DOHH2 (cell line): ENCODE measurements at regions not wholly inside any gene's neighbourhood (a gene's known extent, or its start where the extent isn't known, plus 50 kb on each side); places are given as distances from the start of the nearest gene placed in this dataset.

Source experiments
- CTCF ChIP-seq: fragments of 200-600 bp; sonication (generic); IDR thresholded peaks from one replicate; pipeline ENCODE4 v1.5.1; 2014; ENCODE audit warnings: antibody characterized with exemption, mild to moderate bottlenecking, low read depth, low read length; ENCODE audit not compliant: poor library complexity, severe bottlenecking
- EZH2phosphoT487 ChIP-seq: fragments of 200-600 bp; sonication (generic); IDR thresholded peaks from 2 replicates; pipeline ENCODE4 v1.6.1; 2017; ENCODE audit warnings: borderline replicate concordance, mild to moderate bottlenecking, antibody characterized with exemption, low read length, moderate library complexity, mixed read lengths

DNA sequence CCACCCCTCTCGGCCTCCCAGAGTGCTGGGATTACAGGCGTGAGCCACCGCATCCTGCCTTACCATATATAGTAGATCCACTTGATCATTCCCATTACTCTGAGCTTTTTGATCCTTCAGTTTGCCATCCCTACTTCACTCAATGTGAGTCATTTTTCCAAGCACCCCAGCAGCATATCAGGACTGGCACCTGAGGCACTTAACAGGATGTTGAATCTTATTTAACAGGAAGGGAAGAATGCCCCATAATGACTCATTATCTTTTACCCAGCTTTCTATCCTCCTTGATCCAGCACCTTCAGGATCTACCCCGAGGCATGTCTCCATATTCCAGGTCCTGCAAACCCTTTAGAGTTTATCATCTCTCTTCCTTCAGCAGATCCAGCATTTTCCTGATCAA lies 84.9 kb upstream of the CMKLR1 start:
- no peak for TF ChIP-seq CTCF
- TF ChIP-seq EZH2phosphoT487, result no peak
